A549 (cell line): ENCODE measurements at regions not wholly inside any gene's neighbourhood (a gene's known extent, or its start where the extent isn't known, plus 50 kb on each side); places are given as distances from the start of the nearest gene placed in this dataset.

Source experiments
- CBX2 ChIP-seq: fragments of 200-600 bp; sonication (generic); IDR thresholded peaks from 2 replicates; pipeline ENCODE4 v1.6.1; 2016; ENCODE audit warnings: low read depth, mild to moderate bottlenecking, borderline replicate concordance
- EP300 ChIP-seq, 2 experiments: fragments of >200 bp; sonication (Bioruptor Twin); formaldehyde crosslinking; IDR thresholded peaks; 2 replicates in 1 of 2; 3 replicates in 1 of 2; pipeline ENCODE4 v1.6.1; 2016 to 2017
- HDAC2 ChIP-seq: fragments of 200-600 bp; sonication (generic); IDR thresholded peaks from 2 replicates; pipeline ENCODE4 v1.6.1; 2016
- JUN ChIP-seq, 2 experiments: fragments of >200 bp; sonication (Bioruptor Twin); formaldehyde crosslinking; IDR thresholded peaks; 2 replicates in 1 of 2; 3 replicates in 1 of 2; pipeline ENCODE4 v1.6.1; 2016 to 2017
- JUNB ChIP-seq: fragments of >200 bp; sonication (Bioruptor Twin); formaldehyde crosslinking; IDR thresholded peaks from 2 replicates; pipeline ENCODE4 v1.6.1; 2016
- MAZ ChIP-seq: fragments of 150-350 bp; IDR thresholded peaks from 2 replicates; pipeline ENCODE4 v1.6.1; 2014; ENCODE audit warnings: antibody characterized with exemption, low read depth, low read length, borderline replicate concordance
- NFE2L2 ChIP-seq: fragments of 150-350 bp; conservative IDR thresholded peaks from 2 replicates; pipeline ENCODE4 v1.6.1; 2014; ENCODE audit warnings: low read length
- POLR2A ChIP-seq: IDR thresholded peaks from 2 replicates; pipeline ENCODE4 v1.6.1; 2012; ENCODE audit warnings: mild to moderate bottlenecking, low read length
- RAD21 ChIP-seq, 2 experiments: fragments of >200 bp in 1 of 2; sonication (Bioruptor Twin) in 1 of 2; formaldehyde crosslinking in 1 of 2; IDR thresholded peaks in 1 of 2; conservative IDR thresholded peaks in 1 of 2; 2 replicates in 1 of 2; 3 replicates in 1 of 2; pipeline ENCODE4 v1.6.1; 2012 to 2018; ENCODE audit warnings: inconsistent platforms in 1 of 2
- RCOR1 ChIP-seq: fragments of 150-350 bp; IDR thresholded peaks from 2 replicates; pipeline ENCODE4 v1.6.1; 2014; ENCODE audit warnings: antibody characterized with exemption, low read length, low read depth
- RNF2 ChIP-seq: fragments of 200-600 bp; sonication (generic); IDR thresholded peaks from 2 replicates; pipeline ENCODE4 v1.6.1; 2016; ENCODE audit warnings: low read depth, mild to moderate bottlenecking, antibody characterized with exemption, moderate library complexity, borderline replicate concordance
- TF ChIP-seq, protein P1 (sequence below): fragments of 250-450 bp; sonication (Bioruptor Pico); IDR thresholded peaks from 2 replicates; pipeline ENCODE4 v1.5.0; 2021; ENCODE audit warnings: mild to moderate bottlenecking, moderate library complexity, borderline replicate concordance
- TF ChIP-seq, protein P2 (sequence below): fragments of >200 bp; sonication (Bioruptor Twin); formaldehyde crosslinking; IDR thresholded peaks from 3 replicates; pipeline ENCODE4 v1.5.1; 2016
- TF ChIP-seq, protein P3 (sequence below): fragments of 150-350 bp; IDR thresholded peaks from 2 replicates; pipeline ENCODE4 v1.6.1; 2014; ENCODE audit warnings: low read depth, mild to moderate bottlenecking, low read length

DNA sequence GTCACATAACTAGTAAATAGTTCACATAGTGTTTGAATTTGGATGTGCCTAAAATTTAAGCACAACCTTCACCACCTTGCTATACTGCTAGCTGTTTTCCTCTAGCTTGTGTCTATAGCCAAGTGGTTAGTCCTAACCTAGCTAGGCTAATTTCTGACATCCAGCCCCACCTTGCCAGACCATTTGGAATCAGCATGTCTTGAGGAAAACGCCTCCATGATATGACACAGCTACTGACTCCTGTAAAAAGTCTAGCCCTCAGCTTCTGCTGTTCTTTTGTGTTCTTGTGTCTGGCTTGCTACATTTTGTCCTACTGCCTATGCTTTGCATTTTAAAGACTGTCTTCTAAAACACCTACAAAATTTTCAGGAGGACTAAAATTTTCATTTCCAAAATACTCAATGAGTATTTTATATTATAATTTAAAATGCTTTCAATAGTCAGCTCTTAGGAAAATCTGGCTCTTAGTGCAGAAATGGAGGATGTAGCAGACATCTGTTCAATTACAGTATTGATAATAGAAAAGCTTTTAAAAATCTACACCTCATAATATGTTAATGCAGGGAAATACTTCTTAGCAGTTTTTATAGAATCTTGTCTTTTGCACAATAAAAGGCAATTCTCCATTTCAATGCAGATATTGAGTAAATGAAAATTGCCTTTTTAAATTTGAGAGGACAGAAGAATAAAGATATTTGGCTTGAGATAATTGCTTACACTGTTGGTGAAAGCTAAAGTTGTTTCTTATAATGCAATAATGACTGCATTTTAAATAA, 160.8 kb upstream of the APP start:
- TF ChIP-seq MAZ (no peak), POLR2A (no peak), JUNB (no peak), NFE2L2 (no peak), JUN (IDR thresholded peaks at IDR 0.05) (no peak), HDAC2 (no peak), RAD21 (conservative IDR thresholded peaks at IDR 0.05 in 1 of 2, IDR thresholded peaks at IDR 0.05 in 1 of 2) (no peak), RCOR1 (no peak), EP300 (IDR thresholded peaks at IDR 0.05) (no peak), RNF2 (no peak), CBX2 (no peak)
- TF ChIP-seq, protein P1, sequence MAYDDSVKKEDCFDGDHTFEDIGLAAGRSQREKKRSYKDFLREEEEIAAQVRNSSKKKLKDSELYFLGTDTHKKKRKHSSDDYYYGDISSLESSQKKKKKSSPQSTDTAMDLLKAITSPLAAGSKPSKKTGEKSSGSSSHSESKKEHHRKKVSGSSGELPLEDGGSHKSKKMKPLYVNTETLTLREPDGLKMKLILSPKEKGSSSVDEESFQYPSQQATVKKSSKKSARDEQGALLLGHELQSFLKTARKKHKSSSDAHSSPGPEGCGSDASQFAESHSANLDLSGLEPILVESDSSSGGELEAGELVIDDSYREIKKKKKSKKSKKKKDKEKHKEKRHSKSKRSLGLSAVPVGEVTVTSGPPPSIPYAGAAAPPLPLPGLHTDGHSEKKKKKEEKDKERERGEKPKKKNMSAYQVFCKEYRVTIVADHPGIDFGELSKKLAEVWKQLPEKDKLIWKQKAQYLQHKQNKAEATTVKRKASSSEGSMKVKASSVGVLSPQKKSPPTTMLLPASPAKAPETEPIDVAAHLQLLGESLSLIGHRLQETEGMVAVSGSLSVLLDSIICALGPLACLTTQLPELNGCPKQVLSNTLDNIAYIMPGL (CRISPR knock-in tag), result no peak
- TF ChIP-seq, protein P2, sequence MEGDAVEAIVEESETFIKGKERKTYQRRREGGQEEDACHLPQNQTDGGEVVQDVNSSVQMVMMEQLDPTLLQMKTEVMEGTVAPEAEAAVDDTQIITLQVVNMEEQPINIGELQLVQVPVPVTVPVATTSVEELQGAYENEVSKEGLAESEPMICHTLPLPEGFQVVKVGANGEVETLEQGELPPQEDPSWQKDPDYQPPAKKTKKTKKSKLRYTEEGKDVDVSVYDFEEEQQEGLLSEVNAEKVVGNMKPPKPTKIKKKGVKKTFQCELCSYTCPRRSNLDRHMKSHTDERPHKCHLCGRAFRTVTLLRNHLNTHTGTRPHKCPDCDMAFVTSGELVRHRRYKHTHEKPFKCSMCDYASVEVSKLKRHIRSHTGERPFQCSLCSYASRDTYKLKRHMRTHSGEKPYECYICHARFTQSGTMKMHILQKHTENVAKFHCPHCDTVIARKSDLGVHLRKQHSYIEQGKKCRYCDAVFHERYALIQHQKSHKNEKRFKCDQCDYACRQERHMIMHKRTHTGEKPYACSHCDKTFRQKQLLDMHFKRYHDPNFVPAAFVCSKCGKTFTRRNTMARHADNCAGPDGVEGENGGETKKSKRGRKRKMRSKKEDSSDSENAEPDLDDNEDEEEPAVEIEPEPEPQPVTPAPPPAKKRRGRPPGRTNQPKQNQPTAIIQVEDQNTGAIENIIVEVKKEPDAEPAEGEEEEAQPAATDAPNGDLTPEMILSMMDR, result no peak
- TF ChIP-seq, protein P3, sequence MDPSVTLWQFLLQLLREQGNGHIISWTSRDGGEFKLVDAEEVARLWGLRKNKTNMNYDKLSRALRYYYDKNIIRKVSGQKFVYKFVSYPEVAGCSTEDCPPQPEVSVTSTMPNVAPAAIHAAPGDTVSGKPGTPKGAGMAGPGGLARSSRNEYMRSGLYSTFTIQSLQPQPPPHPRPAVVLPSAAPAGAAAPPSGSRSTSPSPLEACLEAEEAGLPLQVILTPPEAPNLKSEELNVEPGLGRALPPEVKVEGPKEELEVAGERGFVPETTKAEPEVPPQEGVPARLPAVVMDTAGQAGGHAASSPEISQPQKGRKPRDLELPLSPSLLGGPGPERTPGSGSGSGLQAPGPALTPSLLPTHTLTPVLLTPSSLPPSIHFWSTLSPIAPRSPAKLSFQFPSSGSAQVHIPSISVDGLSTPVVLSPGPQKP, result no peak
